ENCODE measurements at regions not wholly inside any gene's neighbourhood (a gene's known extent, or its start where the extent isn't known, plus 50 kb on each side); places are given as distances from the start of the nearest gene placed in this dataset.
"Not testable (repeated sequence)": the region's sequence is repeated elsewhere in the genome, so short reads cannot be mapped to it uniquely, and the experiment has no call there.

- no peak overlapping the region for H3K4me3 ChIP-seq (ENCODE audit: low read depth, low read length)
- POLR2A ChIA-PET = no interaction called here
- TF ChIP-seq CTCF (IDR thresholded peaks at IDR 0.05; ENCODE audit: insufficient read depth, low read length, missing control alignments) = no peak
- CTCF ChIA-PET = no interaction called here
- DNase-seq (ENCODE audit: low read depth, low spot score) = no peak
Measured at GRCh38 chr4:19566041-19566440, 685.7 kb upstream of the SLIT2 start.

GRCh38 chr4:19562456-19562855 is 689.2 kb upstream of the SLIT2 start:
- no peak for TF ChIP-seq CTCF (IDR thresholded peaks at IDR 0.05; ENCODE audit: insufficient read depth, low read length, missing control alignments)
- no peak for DNase-seq (ENCODE audit: low read depth, low spot score)
- ChIA-PET CTCF (no interaction called here), POLR2A (no interaction called here)
- no peak overlapping the region for H3K4me3 ChIP-seq (ENCODE audit: low read depth, low read length)

GRCh38 chr4:19557161-19557560 is 694.5 kb upstream of the SLIT2 start:
- ChIA-PET CTCF (no interaction called here), POLR2A (no interaction called here)
- H3K4me3 ChIP-seq (ENCODE audit: low read depth, low read length) = no peak overlapping the region
- TF ChIP-seq CTCF (IDR thresholded peaks at IDR 0.05; ENCODE audit: insufficient read depth, low read length, missing control alignments) = no peak
- no peak for DNase-seq (ENCODE audit: low read depth, low spot score)

- DNase-seq (ENCODE audit: low read depth, low spot score); H3K4me3 ChIP-seq (ENCODE audit: low read depth, low read length); CTCF ChIA-PET; POLR2A ChIA-PET: not testable (repeated sequence)
Measured at GRCh38 chr4:19556276-19556675, 695.4 kb upstream of the SLIT2 start.

GRCh38 chr4:19547463-19547862 is 704.2 kb upstream of the SLIT2 start:
- no peak overlapping the region for H3K4me3 ChIP-seq (ENCODE audit: low read depth, low read length)
- no peak for DNase-seq (ENCODE audit: low read depth, low spot score)
- CTCF ChIA-PET = no interaction called here
- no peak for TF ChIP-seq CTCF (IDR thresholded peaks at IDR 0.05; ENCODE audit: insufficient read depth, low read length, missing control alignments)
- POLR2A ChIA-PET = no interaction called here

GRCh38 chr4:19544446-19545125 is 707.1 kb upstream of the SLIT2 start:
- POLR2A ChIA-PET = no interaction called here
- no peak for TF ChIP-seq CTCF (IDR thresholded peaks at IDR 0.05; ENCODE audit: insufficient read depth, low read length, missing control alignments)
- CTCF ChIA-PET = interaction anchor here (0.6 kb wide), 1 partner anchor 242 kb away, joined by 3 read pairs; no protein-coding TSS in a partner anchor
- DNase-seq (ENCODE audit: low read depth, low spot score) = no peak
- H3K4me3 ChIP-seq (ENCODE audit: low read depth, low read length) = no peak overlapping the region

- ChIA-PET POLR2A (no interaction called here), CTCF (interaction anchor here (1.8 kb wide), 1 partner anchor 11 kb away, joined by 5 read pairs; no protein-coding TSS in a partner anchor)
- H3K4me3 ChIP-seq (ENCODE audit: low read depth, low read length) = no peak overlapping the region
- no peak for DNase-seq (ENCODE audit: low read depth, low spot score)
- TF ChIP-seq CTCF (IDR thresholded peaks at IDR 0.05; ENCODE audit: insufficient read depth, low read length, missing control alignments) = no peak
Measured at GRCh38 chr4:19540859-19541540, 710.7 kb upstream of the SLIT2 start.

Measured in AG04449 (cell line).